Retinal pigment epithelial cell (primary cell): ENCODE measurements at regions not wholly inside any gene's neighbourhood (a gene's known extent, or its start where the extent isn't known, plus 50 kb on each side); places are given as distances from the start of the nearest gene placed in this dataset.
"Not testable (repeated sequence)": the region's sequence is repeated elsewhere in the genome, so short reads cannot be mapped to it uniquely, and the experiment has no call there.

ENCODE experiments used
- DNase-seq: peaks from one replicate; pipeline ENCODE4 v3.0.0-alpha.2; 2010; ENCODE audit warnings: low read depth
- H3K4me3 ChIP-seq: 2 replicates; pipeline ENCODE4 v1.5.1; 2011; ENCODE audit warnings: mild to moderate bottlenecking, low read length, control low read depth, moderate library complexity
- TF ChIP-seq, protein P1 (sequence below): conservative IDR thresholded peaks from 2 replicates; pipeline ENCODE4 v1.5.1; 2011; ENCODE audit warnings: low read depth, low read length, control low read depth, inconsistent platforms

DNA sequence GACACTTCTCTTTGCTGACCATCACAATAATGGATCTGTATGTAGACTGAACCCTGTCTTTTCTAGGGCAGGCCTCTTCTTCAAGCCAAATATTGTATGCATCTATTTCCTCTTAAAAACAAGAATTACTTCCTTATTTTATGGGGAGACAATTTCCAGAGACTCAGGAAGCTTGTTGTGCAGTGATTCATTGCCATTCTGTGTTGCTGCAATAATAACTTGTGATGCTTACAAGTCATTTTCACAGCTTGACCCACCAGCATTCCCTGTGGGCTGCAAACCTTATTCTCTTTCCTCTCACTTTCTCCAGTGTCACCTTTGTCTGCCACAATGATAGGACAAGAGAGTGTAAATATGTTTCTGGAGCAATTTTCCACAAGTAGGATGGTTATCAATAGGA is 276.7 kb upstream of the SGO1 start:
- no peak for DNase-seq
- TF ChIP-seq, protein P1, sequence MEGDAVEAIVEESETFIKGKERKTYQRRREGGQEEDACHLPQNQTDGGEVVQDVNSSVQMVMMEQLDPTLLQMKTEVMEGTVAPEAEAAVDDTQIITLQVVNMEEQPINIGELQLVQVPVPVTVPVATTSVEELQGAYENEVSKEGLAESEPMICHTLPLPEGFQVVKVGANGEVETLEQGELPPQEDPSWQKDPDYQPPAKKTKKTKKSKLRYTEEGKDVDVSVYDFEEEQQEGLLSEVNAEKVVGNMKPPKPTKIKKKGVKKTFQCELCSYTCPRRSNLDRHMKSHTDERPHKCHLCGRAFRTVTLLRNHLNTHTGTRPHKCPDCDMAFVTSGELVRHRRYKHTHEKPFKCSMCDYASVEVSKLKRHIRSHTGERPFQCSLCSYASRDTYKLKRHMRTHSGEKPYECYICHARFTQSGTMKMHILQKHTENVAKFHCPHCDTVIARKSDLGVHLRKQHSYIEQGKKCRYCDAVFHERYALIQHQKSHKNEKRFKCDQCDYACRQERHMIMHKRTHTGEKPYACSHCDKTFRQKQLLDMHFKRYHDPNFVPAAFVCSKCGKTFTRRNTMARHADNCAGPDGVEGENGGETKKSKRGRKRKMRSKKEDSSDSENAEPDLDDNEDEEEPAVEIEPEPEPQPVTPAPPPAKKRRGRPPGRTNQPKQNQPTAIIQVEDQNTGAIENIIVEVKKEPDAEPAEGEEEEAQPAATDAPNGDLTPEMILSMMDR: no peak
- H3K4me3 ChIP-seq: no peak overlapping the region

DNA sequence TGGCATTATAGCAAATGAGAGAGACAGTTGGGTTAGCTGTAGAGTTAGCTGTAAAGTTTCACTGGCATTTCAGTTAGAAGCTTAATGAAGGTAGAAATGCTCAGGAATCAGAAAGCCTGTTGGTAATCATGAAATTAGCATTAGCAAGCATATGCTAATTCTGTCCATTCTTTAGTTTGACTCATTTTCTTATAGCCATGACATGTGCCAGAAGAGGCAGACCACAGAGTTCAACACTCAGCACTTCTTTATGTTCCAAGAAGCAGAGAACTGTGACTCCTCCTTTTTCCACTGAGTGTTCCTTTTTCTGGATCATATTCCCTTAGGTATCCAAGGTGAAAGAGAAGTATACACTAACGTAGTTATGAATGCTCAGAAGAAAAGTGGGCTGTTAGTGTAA is 276.2 kb upstream of the SGO1 start:
- no peak for DNase-seq
- TF ChIP-seq, protein P1: no peak
- H3K4me3 ChIP-seq: no peak overlapping the region

DNA sequence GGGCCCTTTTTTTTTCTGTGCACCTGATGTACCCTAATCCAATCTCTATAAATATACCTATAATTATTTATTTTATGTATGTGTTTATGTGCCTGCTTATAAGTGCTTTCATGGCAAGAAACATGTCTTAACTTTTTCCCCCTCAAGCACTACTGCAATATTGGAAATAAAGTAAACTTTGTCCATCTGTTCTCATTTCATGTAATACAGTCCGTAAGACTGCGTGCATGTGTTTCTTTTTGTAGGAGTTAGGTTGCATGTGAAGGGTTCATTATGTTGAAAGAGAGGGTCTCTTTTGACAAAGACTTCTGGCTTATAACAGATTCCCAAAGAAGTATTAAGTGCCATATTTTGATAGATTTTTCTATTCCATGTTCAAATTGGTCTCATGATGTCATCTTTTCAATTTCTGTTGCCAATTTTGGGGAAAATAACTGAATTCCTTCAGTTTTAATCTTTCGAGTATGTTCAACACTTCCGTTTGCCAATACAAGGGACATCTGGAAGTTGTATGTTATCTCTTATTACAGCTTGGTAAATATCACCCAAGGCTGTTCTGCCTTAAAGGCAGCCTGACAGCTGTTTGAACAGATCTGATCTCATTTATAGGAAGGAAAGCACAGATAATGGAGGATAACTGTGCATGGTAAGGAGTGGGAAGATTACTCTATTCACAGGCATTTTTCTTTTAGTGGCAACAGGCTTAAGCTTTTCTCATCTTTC is 273.1 kb upstream of the SGO1 start:
- no peak for DNase-seq
- TF ChIP-seq, protein P1: no peak
- H3K4me3 ChIP-seq: no peak overlapping the region

DNA sequence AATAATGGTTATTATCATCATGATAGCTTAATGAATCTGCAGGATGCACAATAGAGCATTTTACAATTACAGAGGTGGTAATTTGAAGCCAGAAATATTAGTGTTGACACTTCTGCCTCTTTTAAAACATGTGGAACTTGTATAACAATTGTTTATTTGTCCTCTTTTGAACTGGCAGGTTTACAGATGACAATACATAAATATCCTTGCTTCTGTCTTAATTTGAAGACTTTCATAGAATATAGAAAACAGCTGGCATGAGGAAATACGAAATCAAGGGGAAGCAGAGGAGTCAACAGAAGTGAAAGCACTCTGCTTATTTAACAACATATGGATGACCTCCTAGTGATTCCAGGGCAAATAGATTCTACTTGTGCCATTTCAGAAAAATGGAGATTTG is 270.5 kb upstream of the SGO1 start:
- H3K4me3 ChIP-seq: no peak overlapping the region
- no peak for DNase-seq
- TF ChIP-seq, protein P1: no peak

DNA sequence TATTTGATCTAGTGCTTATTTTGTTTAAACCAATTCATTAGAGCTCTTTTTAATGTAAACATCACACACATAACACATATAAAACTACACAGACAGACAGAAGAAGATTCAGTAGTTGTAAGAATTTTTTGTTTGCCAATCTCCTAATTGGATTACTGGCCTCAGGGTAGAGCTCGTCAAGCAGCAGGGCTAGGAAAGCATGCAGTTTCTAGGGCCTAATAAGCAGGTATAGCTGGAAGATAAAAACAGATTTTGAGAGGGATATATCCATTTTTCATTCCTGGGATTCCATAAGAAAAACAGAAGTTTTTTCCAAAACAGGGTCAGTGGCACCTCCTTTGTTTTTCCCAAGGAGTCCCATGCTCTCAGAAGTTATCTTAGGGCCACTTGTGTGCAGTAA is 265.2 kb upstream of the SGO1 start:
- DNase-seq: no peak
- no peak overlapping the region for H3K4me3 ChIP-seq
- TF ChIP-seq, protein P1: no peak

DNA sequence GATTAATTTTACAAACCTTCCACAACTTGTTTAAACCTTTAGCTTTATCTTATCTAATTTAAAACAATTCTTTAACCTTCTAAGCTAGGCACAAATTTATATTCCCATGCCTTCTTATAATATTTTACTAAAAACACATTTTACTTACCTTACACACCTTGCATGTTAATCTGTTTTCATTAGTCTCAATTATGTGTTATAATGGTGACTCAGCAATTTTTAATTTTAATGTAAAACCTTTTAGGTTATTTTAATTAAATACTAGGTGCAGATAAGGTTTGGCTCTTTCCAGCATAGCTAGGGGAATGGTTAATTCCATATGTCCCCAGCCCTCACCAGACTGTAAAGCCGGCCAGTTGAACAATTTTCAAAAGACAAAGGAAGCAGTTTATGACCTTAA is 264.6 kb upstream of the SGO1 start:
- H3K4me3 ChIP-seq: no peak overlapping the region
- TF ChIP-seq, protein P1: no peak
- DNase-seq: no peak

DNA sequence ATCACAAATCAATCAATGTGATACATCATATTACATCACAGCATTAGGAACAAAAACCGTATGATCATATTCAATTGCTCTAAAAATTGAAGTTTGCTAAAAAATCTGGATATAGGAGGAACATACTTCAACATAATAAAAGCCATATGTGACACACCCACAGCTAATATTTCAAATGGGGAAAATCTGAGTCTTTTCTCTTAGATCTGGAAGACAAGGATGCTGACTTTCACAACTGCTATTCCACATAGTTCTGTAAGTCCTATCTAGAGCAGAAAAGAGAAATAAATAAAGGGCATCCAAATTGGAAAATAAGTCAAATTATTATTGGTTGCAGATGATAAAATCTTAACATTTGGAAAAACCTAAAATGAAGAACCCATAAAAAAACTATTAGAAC is 256.8 kb upstream of the SGO1 start:
- TF ChIP-seq, protein P1: no peak
- no peak for DNase-seq
- no peak overlapping the region for H3K4me3 ChIP-seq

DNA sequence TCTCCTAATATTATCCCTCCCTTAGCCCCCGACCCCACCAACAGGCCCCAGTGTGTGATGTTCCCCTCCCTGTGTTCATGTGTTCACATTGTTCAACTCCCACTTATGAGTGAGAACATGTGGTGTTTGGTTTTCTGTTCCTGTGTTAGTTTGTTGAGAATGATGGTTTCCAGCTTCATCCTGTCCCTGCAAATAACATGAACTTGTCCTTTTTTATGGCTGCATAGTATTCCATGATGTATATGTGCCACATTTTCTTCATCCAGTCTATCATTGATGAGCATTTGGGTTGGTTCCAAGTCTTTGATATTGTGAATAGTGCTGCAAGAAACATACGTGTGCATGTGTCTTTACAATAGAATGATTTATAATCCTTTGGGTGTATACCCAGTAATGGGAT is 241.3 kb upstream of the SGO1 start:
- H3K4me3 ChIP-seq, DNase-seq: not testable (repeated sequence)
